ENCODE measurements at regions not wholly inside any gene's neighbourhood (a gene's known extent, or its start where the extent isn't known, plus 50 kb on each side); places are given as distances from the start of the nearest gene placed in this dataset.

DNA sequence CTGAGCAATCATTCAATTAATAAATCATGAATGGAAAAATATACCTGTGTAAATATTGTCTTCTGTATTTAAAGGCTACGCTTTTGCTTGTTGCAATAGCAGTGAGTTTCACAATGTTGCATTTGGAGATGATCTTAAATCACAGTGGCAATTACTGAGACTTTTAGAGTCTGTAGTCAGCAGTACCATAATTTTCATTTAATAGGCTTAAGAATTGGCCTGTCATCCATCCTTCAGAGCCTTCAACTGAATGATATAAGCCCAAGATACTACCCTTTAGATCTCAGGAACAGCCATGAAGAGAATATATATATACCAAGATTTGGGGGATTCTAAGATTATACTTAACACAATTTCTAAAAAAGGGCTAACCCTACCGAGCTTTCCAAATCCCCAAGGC, 458.1 kb downstream of the GBE1 start:
- Histone ChIP-seq H3K27me3 (no peaks in the 10 kb centered on the region), H3K9me3 (no peaks in the 10 kb centered on the region), H3K4me1 (ENCODE audit: insufficient read depth) (no peaks in the 10 kb centered on the region), H3K36me3 (no peaks in the 10 kb centered on the region), H3K27ac (no peak overlapping the region), H3K4me3 (no peak overlapping the region)
- DNase-seq = no peak
- intact Hi-C loops (cut with DNase I) = no loop called here
- TF ChIP-seq, protein P1, sequence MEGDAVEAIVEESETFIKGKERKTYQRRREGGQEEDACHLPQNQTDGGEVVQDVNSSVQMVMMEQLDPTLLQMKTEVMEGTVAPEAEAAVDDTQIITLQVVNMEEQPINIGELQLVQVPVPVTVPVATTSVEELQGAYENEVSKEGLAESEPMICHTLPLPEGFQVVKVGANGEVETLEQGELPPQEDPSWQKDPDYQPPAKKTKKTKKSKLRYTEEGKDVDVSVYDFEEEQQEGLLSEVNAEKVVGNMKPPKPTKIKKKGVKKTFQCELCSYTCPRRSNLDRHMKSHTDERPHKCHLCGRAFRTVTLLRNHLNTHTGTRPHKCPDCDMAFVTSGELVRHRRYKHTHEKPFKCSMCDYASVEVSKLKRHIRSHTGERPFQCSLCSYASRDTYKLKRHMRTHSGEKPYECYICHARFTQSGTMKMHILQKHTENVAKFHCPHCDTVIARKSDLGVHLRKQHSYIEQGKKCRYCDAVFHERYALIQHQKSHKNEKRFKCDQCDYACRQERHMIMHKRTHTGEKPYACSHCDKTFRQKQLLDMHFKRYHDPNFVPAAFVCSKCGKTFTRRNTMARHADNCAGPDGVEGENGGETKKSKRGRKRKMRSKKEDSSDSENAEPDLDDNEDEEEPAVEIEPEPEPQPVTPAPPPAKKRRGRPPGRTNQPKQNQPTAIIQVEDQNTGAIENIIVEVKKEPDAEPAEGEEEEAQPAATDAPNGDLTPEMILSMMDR (IDR thresholded peaks at IDR 0.05) = no peak
- TF ChIP-seq POLR2A (IDR thresholded peaks at IDR 0.05) (no peak), EP300 (IDR thresholded peaks at IDR 0.05) (no peak)
- 75 to 89% (median 81%) methylated on average over 2 of the region's 2 CpGs for WGBS, 3 donors

DNA sequence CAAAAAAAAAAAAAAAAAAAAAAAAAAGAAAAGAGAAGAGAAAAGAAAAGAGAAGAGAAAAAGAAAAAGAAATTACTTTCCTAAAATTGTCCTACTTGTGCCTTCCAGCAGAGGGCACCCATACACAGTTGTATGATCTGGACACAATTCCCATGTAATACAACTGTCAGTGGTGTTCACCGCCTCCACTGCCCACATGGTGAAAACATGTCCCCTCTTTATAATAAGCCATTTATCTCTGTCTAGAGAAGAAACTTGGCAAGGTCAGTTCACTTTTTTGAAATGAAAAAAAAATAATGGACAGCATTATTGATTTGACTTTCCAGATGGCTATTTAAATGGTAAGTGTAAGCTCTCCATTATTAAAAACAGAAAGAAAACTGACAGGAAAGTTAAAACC, 459.4 kb downstream of the GBE1 start:
- Histone ChIP-seq H3K9me3 (no peaks in the 10 kb centered on the region), H3K27me3 (no peaks in the 10 kb centered on the region), H3K4me3 (no peak overlapping the region), H3K36me3 (no peaks in the 10 kb centered on the region), H3K4me1 (ENCODE audit: insufficient read depth) (no peaks in the 10 kb centered on the region), H3K27ac (no peak overlapping the region)
- WGBS, 3 donors = 17 to 38% (median 22%) methylated on average over 1 of the region's 1 CpG
- intact Hi-C loops (cut with DNase I) = no loop called here
- peak in 1 of 5 donors; percentile 19 for DNase-seq
- TF ChIP-seq, protein P1 (IDR thresholded peaks at IDR 0.05) = peak in 1 of 3 donors; percentile 17
- TF ChIP-seq POLR2A (IDR thresholded peaks at IDR 0.05) (no peak), EP300 (IDR thresholded peaks at IDR 0.05) (no peak)

DNA sequence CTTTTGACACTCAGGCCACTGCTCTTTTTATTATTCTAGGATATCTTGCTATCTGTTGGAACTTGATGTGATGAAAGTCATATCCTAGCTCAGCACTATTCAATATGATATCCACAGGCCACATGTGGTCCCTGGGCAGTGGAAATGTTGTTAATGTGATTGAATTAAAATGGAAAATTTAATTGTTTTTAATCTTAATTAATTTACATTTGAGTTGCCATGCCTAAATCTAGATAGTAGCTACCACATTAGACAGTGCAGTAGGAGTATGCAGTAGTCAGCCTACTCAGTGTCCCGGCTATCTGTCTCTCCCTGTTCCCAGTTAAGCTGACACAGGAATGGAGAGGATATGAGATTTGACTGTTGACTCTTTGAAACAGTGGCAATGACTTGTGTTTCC, 460.2 kb downstream of the GBE1 start:
- Histone ChIP-seq H3K36me3 (no peaks in the 10 kb centered on the region), H3K4me1 (ENCODE audit: insufficient read depth) (no peaks in the 10 kb centered on the region), H3K4me3 (no peak overlapping the region), H3K9me3 (no peaks in the 10 kb centered on the region), H3K27ac (no peak overlapping the region), H3K27me3 (no peaks in the 10 kb centered on the region)
- TF ChIP-seq EP300 (IDR thresholded peaks at IDR 0.05) (no peak), POLR2A (IDR thresholded peaks at IDR 0.05) (no peak)
- TF ChIP-seq, protein P1 (IDR thresholded peaks at IDR 0.05) = no peak
- intact Hi-C loops (cut with DNase I) = no loop called here
- DNase-seq = no peak
- WGBS, 3 donors = 86 to 93% (median 91%) methylated on average over 1 of the region's 1 CpG

DNA sequence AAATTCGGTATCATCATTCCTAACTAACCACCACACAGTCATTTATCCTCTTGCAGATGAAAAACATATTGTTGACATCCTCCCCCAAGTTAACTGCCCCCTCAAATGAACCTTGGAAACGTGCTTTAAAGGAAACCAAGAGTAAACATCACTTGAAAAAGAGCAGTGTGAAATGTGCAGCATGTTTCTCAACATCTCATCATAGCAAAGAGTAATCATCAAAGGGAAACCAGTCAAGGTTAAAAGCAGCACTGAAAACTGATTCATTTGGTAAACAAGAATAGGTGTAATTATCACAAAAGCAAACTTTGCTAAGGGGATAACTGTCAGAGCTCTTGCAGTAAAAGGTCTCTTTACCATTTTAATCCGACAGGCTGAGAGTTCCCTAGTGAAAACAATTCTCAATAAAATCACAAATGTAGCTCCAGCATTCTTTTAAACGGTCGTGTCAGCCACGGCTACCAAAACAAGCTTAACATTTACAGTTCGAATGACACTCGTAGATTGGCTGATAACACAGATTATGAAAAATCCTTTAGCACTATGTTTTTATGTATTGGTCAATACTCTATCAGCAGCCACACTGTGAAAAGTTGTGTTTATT, 461.0 kb downstream of the GBE1 start:
- H3K4me3 ChIP-seq = no peak overlapping the region
- TF ChIP-seq, protein P1 (IDR thresholded peaks at IDR 0.05) = no peak
- TF ChIP-seq POLR2A (IDR thresholded peaks at IDR 0.05) = no peak
- no peak for TF ChIP-seq EP300 (IDR thresholded peaks at IDR 0.05)
- DNase-seq = no peak
- H3K4me1 ChIP-seq (ENCODE audit: insufficient read depth) = no peaks in the 10 kb centered on the region
- H3K36me3 ChIP-seq = no peaks in the 10 kb centered on the region
- intact Hi-C loops (cut with DNase I) = no loop called here
- 16 to 36% (median 16%) methylated on average over 8 of the region's 8 CpGs for WGBS, 3 donors
- H3K9me3 ChIP-seq = no peaks in the 10 kb centered on the region
- no peak overlapping the region for H3K27ac ChIP-seq
- H3K27me3 ChIP-seq = no peaks in the 10 kb centered on the region

Data from ovary (tissue), 7 donors.